ENCODE measurements at regions not wholly inside any gene's neighbourhood (a gene's known extent, or its start where the extent isn't known, plus 50 kb on each side); places are given as distances from the start of the nearest gene placed in this dataset.

DNA sequence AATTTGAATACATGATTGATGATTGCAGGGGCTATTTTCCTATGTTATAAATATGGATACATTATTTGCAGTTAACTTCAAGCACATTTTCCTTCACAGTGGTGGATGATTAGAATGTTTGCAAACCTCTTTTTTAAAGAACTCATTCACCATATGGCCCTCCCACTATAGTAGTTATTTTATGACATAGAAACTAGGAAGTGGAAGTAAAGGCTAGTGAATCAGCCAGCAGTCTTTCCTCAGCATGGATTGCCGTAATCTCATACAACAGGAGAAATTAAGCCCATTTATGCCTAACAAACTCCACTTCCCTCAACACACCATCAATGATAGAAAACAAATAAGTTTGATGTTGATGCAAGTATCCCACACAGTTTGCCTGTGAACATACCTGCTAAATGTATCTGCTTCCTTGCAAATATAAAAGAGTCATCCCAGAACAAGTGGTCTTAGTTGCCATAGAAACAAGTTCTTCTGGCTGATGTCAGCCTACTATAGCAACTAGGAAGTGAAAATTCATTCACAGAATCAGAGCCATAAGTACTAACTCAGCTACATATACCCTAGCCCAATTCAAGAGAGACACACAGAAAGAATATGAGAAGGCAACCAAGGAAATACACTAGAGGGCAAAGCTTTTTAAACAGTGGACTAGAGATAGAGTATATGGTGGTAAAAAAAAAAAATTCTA, 100.9 kb upstream of the RADX start:
- DNase-seq (ENCODE audit: low spot score), result no peak

Measured in ecto neural progenitor cell (in vitro differentiated cells).